Endothelial cell of hepatic sinusoid (primary cell): ENCODE measurements at regions not wholly inside any gene's neighbourhood (a gene's known extent, or its start where the extent isn't known, plus 50 kb on each side); places are given as distances from the start of the nearest gene placed in this dataset.

Source experiments
- in situ Hi-C: cut with HindIII; loops from 2 replicates; pipeline ENCODE4 v1.10.0; 2017; ENCODE audit warnings: low sequenced_read_pairs

GRCh38 chr11:45035413-45035812 is 84.7 kb upstream of the TP53I11 start:
- in situ Hi-C loops: loop anchor here (10.0 kb wide), 1 partner anchor 269 kb away; no protein-coding TSS in a partner anchor

- in situ Hi-C loops: loop anchor here (10.0 kb wide), 1 partner anchor 269 kb away; no protein-coding TSS in a partner anchor
Observed at GRCh38 chr11:45036010-45036409, 85.3 kb upstream of the TP53I11 start.

- in situ Hi-C loops: loop anchor here (10.0 kb wide), 1 partner anchor 268 kb away; no protein-coding TSS in a partner anchor
Observed at GRCh38 chr11:45036733-45037132, 86.0 kb upstream of the TP53I11 start.

GRCh38 chr11:45037434-45038005 is 86.8 kb upstream of the TP53I11 start:
- in situ Hi-C loops: loop anchor here (10.0 kb wide), 1 partner anchor 267 kb away; no protein-coding TSS in a partner anchor

GRCh38 chr11:45038923-45039322 is 88.2 kb upstream of the TP53I11 start:
- in situ Hi-C loops: loop anchor here (10.0 kb wide), 1 partner anchor 266 kb away; no protein-coding TSS in a partner anchor

- in situ Hi-C loops: no loop called here
Observed at GRCh38 chr11:45041596-45041995, 90.9 kb upstream of the TP53I11 start.

GRCh38 chr11:45042560-45042959 is 91.9 kb upstream of the TP53I11 start:
- in situ Hi-C loops: no loop called here

- in situ Hi-C loops: no loop called here
Observed at GRCh38 chr11:45043755-45044475, 93.2 kb upstream of the TP53I11 start.

GRCh38 chr11:45045683-45046471 is 95.2 kb upstream of the TP53I11 start:
- in situ Hi-C loops: no loop called here

GRCh38 chr11:45048313-45048841 is 97.7 kb upstream of the TP53I11 start:
- in situ Hi-C loops: no loop called here

GRCh38 chr11:45048870-45049691 is 97.4 kb upstream of the PRDM11 start:
- in situ Hi-C loops: no loop called here

GRCh38 chr11:45050111-45050510 is 96.3 kb upstream of the PRDM11 start:
- in situ Hi-C loops: no loop called here

GRCh38 chr11:45051621-45052020 is 94.8 kb upstream of the PRDM11 start:
- in situ Hi-C loops: no loop called here

- in situ Hi-C loops: no loop called here
Observed at GRCh38 chr11:45052361-45052760, 94.1 kb upstream of the PRDM11 start.

- in situ Hi-C loops: no loop called here
Observed at GRCh38 chr11:45053736-45054446, 92.5 kb upstream of the PRDM11 start.

- in situ Hi-C loops: no loop called here
Observed at GRCh38 chr11:45054956-45055355, 91.5 kb upstream of the PRDM11 start.

- in situ Hi-C loops: no loop called here
Observed at GRCh38 chr11:45056529-45056928, 89.9 kb upstream of the PRDM11 start.

- in situ Hi-C loops: no loop called here
Observed at GRCh38 chr11:45057938-45058646, 88.3 kb upstream of the PRDM11 start.

- in situ Hi-C loops: no loop called here
Observed at GRCh38 chr11:45058647-45058950, 87.8 kb upstream of the PRDM11 start.
